Bronchial epithelial cell (primary cell): ENCODE measurements at regions not wholly inside any gene's neighbourhood (a gene's known extent, or its start where the extent isn't known, plus 50 kb on each side); places are given as distances from the start of the nearest gene placed in this dataset.

Experiments
- DNase-seq: peaks from one replicate; pipeline ENCODE4 v3.0.0-alpha.2; 2010; ENCODE audit warnings: low read depth
- FAIRE-seq: peaks from 2 replicates; lab custom pipeline; 2011; peaks lifted over from hg19 to GRCh38; lab: Jason Lieb, UNC
- H3K27me3 ChIP-seq: 2 replicates; pipeline ENCODE4 v1.5.1; 2011; ENCODE audit warnings: low read length; ENCODE audit not compliant: control insufficient read depth, insufficient read depth
- H3K36me3 ChIP-seq: 2 replicates; pipeline ENCODE4 v1.5.1; 2011; ENCODE audit warnings: low read length; ENCODE audit not compliant: control insufficient read depth, insufficient read depth
- H3K4me3 ChIP-seq: 2 replicates; pipeline ENCODE4 v1.5.1; 2011; ENCODE audit warnings: mild to moderate bottlenecking, low read depth, low read length, control low read depth
- CTCF ChIP-seq: IDR thresholded peaks from 2 replicates; pipeline ENCODE4 v1.5.1; 2011; ENCODE audit warnings: mild to moderate bottlenecking, moderate library complexity, low read length, control low read depth, inconsistent platforms; ENCODE audit not compliant: insufficient read depth, severe bottlenecking

- no peak for TF ChIP-seq CTCF
- FAIRE-seq (no peak), DNase-seq (no peak)
- no peak overlapping the region for H3K4me3 ChIP-seq
- no peaks in the 10 kb centered on the region for H3K27me3 ChIP-seq
- H3K36me3 ChIP-seq: no peaks in the 10 kb centered on the region
These were observed 152.3 kb downstream of the SNX7 start for GRCh38 chr1:98813738-98814309.

- no peak for TF ChIP-seq CTCF
- FAIRE-seq (no peak), DNase-seq (no peak)
- H3K4me3 ChIP-seq: no peak overlapping the region
- no peaks in the 10 kb centered on the region for H3K27me3 ChIP-seq
- no peaks in the 10 kb centered on the region for H3K36me3 ChIP-seq
These were observed 156.3 kb downstream of the SNX7 start for GRCh38 chr1:98817821-98818220.

DNA sequence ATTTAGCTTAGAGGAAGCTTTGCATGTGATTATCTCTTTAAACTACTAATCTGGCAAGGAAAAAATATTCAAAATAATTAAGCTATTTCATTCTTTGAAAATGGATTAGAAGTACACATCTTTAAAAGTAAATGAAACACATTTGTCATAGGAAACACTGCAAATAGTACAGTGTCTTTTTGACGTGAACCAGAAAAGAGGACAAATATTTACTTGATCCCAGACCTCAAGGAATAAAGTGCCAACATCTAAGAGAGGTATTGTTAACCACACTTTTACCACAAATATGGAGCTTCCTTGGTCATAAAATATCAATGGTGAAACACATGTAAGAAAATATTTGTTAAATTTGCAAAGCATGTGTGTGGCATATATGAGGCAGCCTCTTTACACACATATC, 159.9 kb downstream of the SNX7 start:
- DNase-seq: no peak
- Histone ChIP-seq H3K36me3 (no peaks in the 10 kb centered on the region), H3K27me3 (no peaks in the 10 kb centered on the region), H3K4me3 (no peak overlapping the region)
- FAIRE-seq: no peak
- TF ChIP-seq CTCF: no peak

DNA sequence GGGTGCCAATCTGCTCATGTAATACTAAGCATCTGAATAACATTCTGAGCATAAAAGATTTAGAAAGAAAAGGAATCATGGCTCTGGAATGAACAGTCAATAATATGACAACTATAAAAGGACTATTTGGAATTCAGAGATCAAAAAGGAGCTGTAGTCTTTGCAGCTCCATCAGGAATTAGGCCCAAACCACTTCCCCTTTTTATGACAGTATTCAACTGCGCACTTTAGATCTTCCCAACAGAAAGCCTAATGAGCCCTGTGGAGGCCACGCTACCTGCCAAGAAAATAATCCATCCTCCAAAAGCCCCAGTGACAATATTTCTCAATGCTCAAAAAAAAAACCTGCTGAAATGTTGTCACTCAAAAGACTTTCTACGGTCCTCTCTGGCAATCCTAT, 163.2 kb downstream of the SNX7 start:
- H3K36me3 ChIP-seq: no peaks in the 10 kb centered on the region
- no peak for DNase-seq
- H3K27me3 ChIP-seq: no peaks in the 10 kb centered on the region
- FAIRE-seq: no peak
- no peak overlapping the region for H3K4me3 ChIP-seq
- no peak for TF ChIP-seq CTCF

DNA sequence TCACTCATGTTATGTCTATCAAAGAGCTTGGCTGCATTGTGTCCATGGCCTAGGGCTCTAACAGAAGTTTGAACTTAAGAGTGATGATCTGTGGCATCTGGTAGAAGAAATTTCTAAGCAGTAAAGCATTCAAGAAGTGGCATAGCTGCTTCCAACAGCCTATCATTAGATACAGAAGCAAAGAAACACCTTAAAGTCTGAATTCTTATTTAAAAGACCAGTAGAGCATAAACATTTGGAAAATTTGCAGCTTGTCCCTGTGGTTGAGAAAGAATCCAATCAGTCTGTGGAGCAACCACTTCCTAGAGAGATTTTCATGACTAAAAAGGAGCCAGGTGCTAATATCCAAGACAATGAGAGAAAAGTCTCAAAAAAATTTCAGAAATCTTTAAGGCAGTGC, 165.5 kb downstream of the SNX7 start:
- Histone ChIP-seq H3K4me3 (no peak overlapping the region), H3K36me3 (no peaks in the 10 kb centered on the region), H3K27me3 (no peaks in the 10 kb centered on the region)
- DNase-seq (no peak), FAIRE-seq (no peak)
- TF ChIP-seq CTCF: no peak

DNA sequence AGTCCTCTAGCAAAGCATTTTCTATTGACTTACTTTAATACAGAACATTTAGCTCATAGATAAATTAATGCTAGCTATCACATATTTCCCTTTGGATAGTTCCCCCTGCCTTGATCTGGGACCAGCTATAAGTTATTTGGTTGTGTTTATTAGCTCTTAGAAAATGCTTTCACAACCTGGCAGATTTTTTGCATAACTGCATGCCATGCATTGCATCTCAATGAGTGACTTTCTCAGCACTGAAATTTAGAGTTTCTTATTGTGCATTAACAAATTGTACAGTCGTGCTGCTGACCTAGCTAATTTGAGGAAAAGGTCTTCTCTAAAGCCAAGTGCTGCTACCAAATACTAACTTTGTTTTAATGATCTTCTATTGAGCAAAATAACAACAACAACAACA, 164.8 kb downstream of the PLPPR5 start:
- no peaks in the 10 kb centered on the region for H3K36me3 ChIP-seq
- FAIRE-seq (no peak), DNase-seq (peak; percentile 8)
- no peak for TF ChIP-seq CTCF
- no peak overlapping the region for H3K4me3 ChIP-seq
- H3K27me3 ChIP-seq: no peaks in the 10 kb centered on the region
